ENCODE measurements at regions not wholly inside any gene's neighbourhood (a gene's known extent, or its start where the extent isn't known, plus 50 kb on each side); places are given as distances from the start of the nearest gene placed in this dataset.
"Not testable (repeated sequence)": the region's sequence is repeated elsewhere in the genome, so short reads cannot be mapped to it uniquely, and the experiment has no call there.

GRCh38 chr7:51545131-51545530 is 228.5 kb upstream of the COBL start:
- Mint-ChIP-seq H3K4me1 (ENCODE audit: low read depth, unreplicated experiment) (peaks cover 12% of the 10 kb centered on the region), H3K4me3 (ENCODE audit: unreplicated experiment) (no peak overlapping the region), H3K36me3 (ENCODE audit: unreplicated experiment) (peaks cover 6% of the 10 kb centered on the region), H3K27me3 (ENCODE audit: unreplicated experiment) (peaks cover 4% of the 10 kb centered on the region), H3K9me3 (ENCODE audit: unreplicated experiment) (no peaks in the 10 kb centered on the region), H3K27ac (ENCODE audit: unreplicated experiment) (no peak overlapping the region)
- TF ChIP-seq, protein P1, sequence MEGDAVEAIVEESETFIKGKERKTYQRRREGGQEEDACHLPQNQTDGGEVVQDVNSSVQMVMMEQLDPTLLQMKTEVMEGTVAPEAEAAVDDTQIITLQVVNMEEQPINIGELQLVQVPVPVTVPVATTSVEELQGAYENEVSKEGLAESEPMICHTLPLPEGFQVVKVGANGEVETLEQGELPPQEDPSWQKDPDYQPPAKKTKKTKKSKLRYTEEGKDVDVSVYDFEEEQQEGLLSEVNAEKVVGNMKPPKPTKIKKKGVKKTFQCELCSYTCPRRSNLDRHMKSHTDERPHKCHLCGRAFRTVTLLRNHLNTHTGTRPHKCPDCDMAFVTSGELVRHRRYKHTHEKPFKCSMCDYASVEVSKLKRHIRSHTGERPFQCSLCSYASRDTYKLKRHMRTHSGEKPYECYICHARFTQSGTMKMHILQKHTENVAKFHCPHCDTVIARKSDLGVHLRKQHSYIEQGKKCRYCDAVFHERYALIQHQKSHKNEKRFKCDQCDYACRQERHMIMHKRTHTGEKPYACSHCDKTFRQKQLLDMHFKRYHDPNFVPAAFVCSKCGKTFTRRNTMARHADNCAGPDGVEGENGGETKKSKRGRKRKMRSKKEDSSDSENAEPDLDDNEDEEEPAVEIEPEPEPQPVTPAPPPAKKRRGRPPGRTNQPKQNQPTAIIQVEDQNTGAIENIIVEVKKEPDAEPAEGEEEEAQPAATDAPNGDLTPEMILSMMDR (IDR thresholded peaks at IDR 0.05; ENCODE audit: partially characterized antibody, unreplicated experiment): no peak
- no peak for DNase-seq

DNA sequence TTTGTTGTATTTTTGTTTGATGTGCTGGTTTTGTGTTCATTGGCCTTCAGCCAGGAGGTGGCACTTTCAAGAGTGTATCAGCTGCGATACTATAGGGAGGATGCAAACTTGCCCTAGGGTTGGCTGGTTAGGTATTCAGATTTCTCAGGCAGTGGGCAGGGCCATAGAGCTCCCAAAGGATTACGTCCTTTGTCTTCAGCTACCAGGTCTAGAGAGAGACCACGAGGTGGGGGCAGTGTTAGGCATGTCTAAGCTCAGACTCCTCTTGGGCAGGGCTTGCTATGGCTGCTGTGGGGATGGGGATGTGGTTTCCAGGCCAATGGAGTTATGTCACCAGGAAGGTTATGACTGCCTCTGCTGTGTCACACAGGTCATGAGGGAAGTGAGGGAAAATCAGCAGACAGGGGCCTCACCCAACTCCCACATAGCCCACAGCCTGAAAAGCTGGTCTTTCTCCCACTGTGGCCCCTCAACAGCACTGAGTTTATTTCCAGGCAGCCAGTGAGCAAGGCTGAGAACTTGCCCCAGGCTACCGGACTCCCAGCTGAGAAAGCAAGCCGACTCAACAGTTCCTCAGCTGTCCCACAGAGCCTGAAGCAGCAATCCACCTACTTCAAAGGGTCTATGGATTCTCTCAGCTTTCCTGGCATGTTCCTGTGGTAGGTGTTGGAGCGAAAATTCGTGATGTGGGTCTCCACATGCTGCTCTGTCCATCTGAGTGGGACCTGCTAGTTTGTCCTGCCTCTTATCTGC is 227.4 kb upstream of the COBL start:
- Mint-ChIP-seq H3K9me3 (ENCODE audit: unreplicated experiment) (no peaks in the 10 kb centered on the region), H3K36me3 (ENCODE audit: unreplicated experiment) (peaks cover 7% of the 10 kb centered on the region), H3K4me3 (ENCODE audit: unreplicated experiment) (peak overlapping the region; percentile 22), H3K27ac (ENCODE audit: unreplicated experiment) (peak overlapping the region; percentile 40), H3K27me3 (ENCODE audit: unreplicated experiment) (peaks cover 4% of the 10 kb centered on the region), H3K4me1 (ENCODE audit: low read depth, unreplicated experiment) (peaks cover 12% of the 10 kb centered on the region)
- TF ChIP-seq, protein P1 (IDR thresholded peaks at IDR 0.05; ENCODE audit: partially characterized antibody, unreplicated experiment): no peak
- no peak for DNase-seq

- not testable (repeated sequence) for H3K27me3 Mint-ChIP-seq (ENCODE audit: unreplicated experiment); H3K27ac Mint-ChIP-seq (ENCODE audit: unreplicated experiment); H3K9me3 Mint-ChIP-seq (ENCODE audit: unreplicated experiment); H3K4me3 Mint-ChIP-seq (ENCODE audit: unreplicated experiment); DNase-seq; H3K36me3 Mint-ChIP-seq (ENCODE audit: unreplicated experiment)
- H3K4me1 Mint-ChIP-seq (ENCODE audit: low read depth, unreplicated experiment): peaks cover 12% of the 10 kb centered on the region
These were observed 224.3 kb upstream of the COBL start for GRCh38 chr7:51540906-51541305.

GRCh38 chr7:51539840-51540239 is 223.2 kb upstream of the COBL start:
- Mint-ChIP-seq H3K9me3 (ENCODE audit: unreplicated experiment) (peaks cover 1% of the 10 kb centered on the region), H3K4me3 (ENCODE audit: unreplicated experiment) (no peak overlapping the region), H3K36me3 (ENCODE audit: unreplicated experiment) (peaks cover 10% of the 10 kb centered on the region), H3K27me3 (ENCODE audit: unreplicated experiment) (peaks cover 4% of the 10 kb centered on the region), H3K4me1 (ENCODE audit: low read depth, unreplicated experiment) (peaks cover 12% of the 10 kb centered on the region), H3K27ac (ENCODE audit: unreplicated experiment) (no peak overlapping the region)
- DNase-seq: no peak
- TF ChIP-seq, protein P1 (IDR thresholded peaks at IDR 0.05; ENCODE audit: partially characterized antibody, unreplicated experiment): no peak

GRCh38 chr7:51528172-51528571 is 211.6 kb upstream of the COBL start:
- Mint-ChIP-seq H3K9me3 (ENCODE audit: unreplicated experiment) (peaks cover 1% of the 10 kb centered on the region), H3K4me1 (ENCODE audit: low read depth, unreplicated experiment) (peaks cover 3% of the 10 kb centered on the region), H3K27me3 (ENCODE audit: unreplicated experiment) (peaks cover 1% of the 10 kb centered on the region), H3K4me3 (ENCODE audit: unreplicated experiment) (no peak overlapping the region), H3K27ac (ENCODE audit: unreplicated experiment) (no peak overlapping the region), H3K36me3 (ENCODE audit: unreplicated experiment) (no peaks in the 10 kb centered on the region)
- no peak for DNase-seq
- TF ChIP-seq, protein P1 (IDR thresholded peaks at IDR 0.05; ENCODE audit: partially characterized antibody, unreplicated experiment): no peak
